IPS-15b (cell line): ENCODE measurements at regions not wholly inside any gene's neighbourhood (a gene's known extent, or its start where the extent isn't known, plus 50 kb on each side); places are given as distances from the start of the nearest gene placed in this dataset.
"Not testable (repeated sequence)": the region's sequence is repeated elsewhere in the genome, so short reads cannot be mapped to it uniquely, and the experiment has no call there.

Source experiments
- H3K27me3 ChIP-seq: one replicate; pipeline ENCODE4 v1.6.1; 2013; ENCODE audit warnings: low read length; ENCODE audit not compliant: control insufficient read depth, insufficient read depth
- H3K36me3 ChIP-seq: one replicate; pipeline ENCODE4 v1.6.1; 2013; ENCODE audit warnings: low read length; ENCODE audit not compliant: control insufficient read depth, insufficient read depth
- H3K4me1 ChIP-seq: one replicate; pipeline ENCODE4 v1.6.1; 2013; ENCODE audit warnings: mild to moderate bottlenecking, low read length; ENCODE audit not compliant: control insufficient read depth, insufficient read depth
- H3K4me3 ChIP-seq: one replicate; pipeline ENCODE4 v1.5.1; 2013; ENCODE audit warnings: low read depth, low read length
- H3K9ac ChIP-seq: one replicate; pipeline ENCODE4 v1.6.1; 2013; ENCODE audit warnings: low read depth, mild to moderate bottlenecking, low read length
- H3K9me3 ChIP-seq: one replicate; pipeline ENCODE4 v1.6.1; 2013; ENCODE audit warnings: mild to moderate bottlenecking, low read length; ENCODE audit not compliant: control insufficient read depth, insufficient read depth

- H3K4me1 ChIP-seq, result no peaks in the 10 kb centered on the region
- no peak overlapping the region for H3K4me3 ChIP-seq
- no peaks in the 10 kb centered on the region for H3K9me3 ChIP-seq
Observed at GRCh38 chr6:76533661-76534060, 461.2 kb upstream of the IMPG1 start.

DNA sequence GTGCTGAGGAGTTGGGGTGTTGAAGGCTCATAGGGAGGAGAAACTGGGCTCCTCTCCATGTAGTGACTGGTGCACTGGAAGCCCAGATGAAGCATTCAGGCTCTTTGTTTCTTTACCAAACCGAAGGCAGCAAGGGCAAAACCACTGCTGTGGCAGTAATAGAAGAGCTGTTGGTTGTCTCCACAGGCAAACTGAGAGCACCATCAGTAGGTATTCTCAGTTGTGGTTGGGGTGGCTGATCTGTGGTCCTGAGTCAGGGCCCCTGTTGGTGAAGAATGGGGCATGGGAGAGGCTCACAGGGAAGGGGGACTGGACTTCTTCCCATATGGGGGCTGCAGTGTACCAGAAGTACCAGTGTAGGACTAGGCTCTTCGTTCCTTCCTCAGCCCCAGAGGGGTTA, 460.2 kb upstream of the IMPG1 start:
- H3K9me3 ChIP-seq, result no peaks in the 10 kb centered on the region
- no peaks in the 10 kb centered on the region for H3K36me3 ChIP-seq
- no peak overlapping the region for H3K9ac ChIP-seq
- no peaks in the 10 kb centered on the region for H3K27me3 ChIP-seq
- H3K4me1 ChIP-seq, result no peaks in the 10 kb centered on the region
- no peak overlapping the region for H3K4me3 ChIP-seq

More at GRCh38 chr6:76533661-76534060, 461.2 kb upstream of the IMPG1 start:
- H3K9ac ChIP-seq, result no peak overlapping the region
- no peaks in the 10 kb centered on the region for H3K36me3 ChIP-seq
- no peaks in the 10 kb centered on the region for H3K27me3 ChIP-seq

GRCh38 chr6:76518443-76518842, 446.0 kb upstream of the IMPG1 start:
- H3K4me3 ChIP-seq, result no peak overlapping the region
- no peak overlapping the region for H3K9ac ChIP-seq
- no peaks in the 10 kb centered on the region for H3K4me1 ChIP-seq
- no peaks in the 10 kb centered on the region for H3K36me3 ChIP-seq
- no peaks in the 10 kb centered on the region for H3K27me3 ChIP-seq
- H3K9me3 ChIP-seq, result no peaks in the 10 kb centered on the region

DNA sequence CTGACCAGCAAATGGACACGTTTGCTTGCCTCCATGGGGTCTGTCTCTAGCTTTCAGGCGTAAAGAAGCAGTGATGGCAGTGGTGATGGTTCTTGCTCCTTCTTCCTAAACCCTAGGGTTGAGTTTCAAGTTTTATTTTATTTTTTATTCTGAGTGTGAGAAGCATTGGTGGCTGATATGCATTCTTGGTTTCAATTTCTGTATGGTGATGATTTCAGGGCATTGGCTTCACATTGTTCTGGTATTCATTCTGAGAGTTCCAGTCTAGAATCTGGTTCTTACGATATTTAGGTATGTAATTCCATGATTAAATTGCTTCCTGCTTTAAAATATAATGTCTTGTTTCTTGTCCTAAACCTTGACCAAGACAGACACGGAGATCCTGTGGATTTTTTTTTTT, 444.5 kb upstream of the IMPG1 start:
- no peaks in the 10 kb centered on the region for H3K9me3 ChIP-seq
- no peaks in the 10 kb centered on the region for H3K36me3 ChIP-seq
- H3K4me1 ChIP-seq, result no peaks in the 10 kb centered on the region
- H3K4me3 ChIP-seq, result no peak overlapping the region
- no peaks in the 10 kb centered on the region for H3K27me3 ChIP-seq
- H3K9ac ChIP-seq, result no peak overlapping the region

GRCh38 chr6:76510489-76510888, 438.0 kb upstream of the IMPG1 start:
- no peaks in the 10 kb centered on the region for H3K27me3 ChIP-seq
- H3K9me3 ChIP-seq, result no peaks in the 10 kb centered on the region
- H3K9ac ChIP-seq, result no peak overlapping the region
- H3K4me3 ChIP-seq, result no peak overlapping the region
- H3K36me3 ChIP-seq, result no peaks in the 10 kb centered on the region
- H3K4me1 ChIP-seq, result no peaks in the 10 kb centered on the region

DNA sequence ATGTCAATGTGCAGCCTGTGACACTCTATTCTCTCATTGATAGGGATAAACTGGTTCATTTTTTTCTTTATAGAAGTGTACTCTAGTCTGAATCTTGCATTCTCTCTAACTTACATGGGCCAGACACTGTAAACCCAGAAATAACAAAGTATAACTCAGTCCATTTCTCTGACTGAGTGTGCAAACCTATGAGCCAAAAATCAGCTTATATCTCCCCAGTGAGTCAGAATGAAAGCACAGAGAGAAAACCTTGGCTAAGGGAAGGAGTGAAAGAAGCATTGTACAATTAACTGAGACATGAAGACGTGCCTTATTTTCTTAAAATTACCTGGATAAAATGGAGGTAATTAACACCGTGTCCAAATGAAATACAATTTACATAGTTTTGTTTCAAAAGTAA, 436.9 kb upstream of the IMPG1 start:
- Histone ChIP-seq H3K9ac (no peak overlapping the region), H3K4me1 (no peaks in the 10 kb centered on the region), H3K27me3 (no peaks in the 10 kb centered on the region), H3K36me3 (no peaks in the 10 kb centered on the region), H3K4me3 (no peak overlapping the region), H3K9me3 (no peaks in the 10 kb centered on the region)

DNA sequence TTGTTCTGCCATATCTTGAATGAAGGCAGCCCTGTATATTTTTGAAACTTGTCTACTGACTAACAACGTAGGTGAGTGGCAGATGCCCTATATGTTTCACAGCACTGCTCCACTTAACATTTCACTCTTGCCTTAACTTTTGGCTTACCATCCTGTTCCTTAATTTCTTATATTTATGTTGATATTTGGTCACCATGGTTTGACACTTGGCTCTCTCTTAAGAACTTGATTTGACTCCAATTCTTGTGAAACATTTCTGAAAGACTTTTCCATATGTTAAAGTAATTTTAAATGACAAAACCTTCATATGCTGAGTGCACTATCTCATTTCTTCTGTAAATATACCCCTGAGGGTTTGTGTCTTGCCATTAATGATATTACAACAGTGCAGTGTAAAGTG, 434.3 kb upstream of the IMPG1 start:
- H3K36me3 ChIP-seq, result no peaks in the 10 kb centered on the region
- H3K4me1 ChIP-seq, result no peaks in the 10 kb centered on the region
- H3K4me3 ChIP-seq, result no peak overlapping the region
- no peaks in the 10 kb centered on the region for H3K27me3 ChIP-seq
- H3K9ac ChIP-seq, result no peak overlapping the region
- H3K9me3 ChIP-seq, result no peaks in the 10 kb centered on the region

GRCh38 chr6:76495909-76496308, 423.4 kb upstream of the IMPG1 start:
- no peaks in the 10 kb centered on the region for H3K9me3 ChIP-seq
- no peaks in the 10 kb centered on the region for H3K27me3 ChIP-seq
- H3K4me3 ChIP-seq, result no peak overlapping the region
- no peak overlapping the region for H3K9ac ChIP-seq
- H3K4me1 ChIP-seq, result no peaks in the 10 kb centered on the region
- no peaks in the 10 kb centered on the region for H3K36me3 ChIP-seq

DNA sequence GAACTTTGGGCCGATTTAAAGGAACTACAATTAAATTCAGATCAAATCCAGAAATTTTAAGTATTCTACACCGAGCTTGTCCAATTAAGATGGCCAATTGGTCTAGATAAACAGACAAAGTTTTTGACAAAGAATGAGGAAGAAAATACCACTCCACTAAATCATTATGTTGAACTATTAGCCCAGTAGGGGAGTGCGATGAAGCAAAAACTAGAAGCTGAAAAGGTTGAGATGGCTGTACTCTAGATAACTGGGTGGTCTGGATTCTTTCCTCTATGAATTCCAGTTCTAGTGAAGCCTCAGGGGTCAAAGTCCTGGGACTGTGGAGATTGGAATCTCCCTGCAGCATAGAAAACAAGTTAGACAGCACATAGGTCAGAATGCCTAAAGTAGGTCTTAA, 418.9 kb upstream of the IMPG1 start:
- not testable (repeated sequence) for H3K4me1 ChIP-seq, H3K9ac ChIP-seq, H3K9me3 ChIP-seq, H3K4me3 ChIP-seq, H3K36me3 ChIP-seq, H3K27me3 ChIP-seq

DNA sequence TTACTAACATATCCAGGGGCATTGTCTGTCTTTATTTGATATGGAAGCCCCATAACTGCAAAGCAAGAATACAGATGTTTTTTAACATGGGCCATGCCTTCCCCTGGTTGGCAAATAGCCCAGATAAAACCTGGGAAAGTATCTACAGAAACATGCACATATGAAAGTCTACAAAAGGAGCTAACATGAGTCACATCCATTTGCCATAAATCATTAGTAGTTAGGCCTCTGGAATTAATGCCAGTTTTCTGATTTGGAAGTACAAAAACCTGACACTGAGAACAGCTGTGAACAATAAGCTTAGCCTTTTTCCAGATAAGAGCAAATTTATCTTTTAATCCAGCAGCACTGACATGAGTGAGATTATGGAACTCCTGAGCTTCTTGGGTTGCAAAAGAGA, 418.0 kb upstream of the IMPG1 start:
- Histone ChIP-seq H3K36me3 (no peaks in the 10 kb centered on the region), H3K9ac (no peak overlapping the region), H3K27me3 (no peaks in the 10 kb centered on the region), H3K4me3 (no peak overlapping the region), H3K9me3 (no peaks in the 10 kb centered on the region), H3K4me1 (no peaks in the 10 kb centered on the region)

DNA sequence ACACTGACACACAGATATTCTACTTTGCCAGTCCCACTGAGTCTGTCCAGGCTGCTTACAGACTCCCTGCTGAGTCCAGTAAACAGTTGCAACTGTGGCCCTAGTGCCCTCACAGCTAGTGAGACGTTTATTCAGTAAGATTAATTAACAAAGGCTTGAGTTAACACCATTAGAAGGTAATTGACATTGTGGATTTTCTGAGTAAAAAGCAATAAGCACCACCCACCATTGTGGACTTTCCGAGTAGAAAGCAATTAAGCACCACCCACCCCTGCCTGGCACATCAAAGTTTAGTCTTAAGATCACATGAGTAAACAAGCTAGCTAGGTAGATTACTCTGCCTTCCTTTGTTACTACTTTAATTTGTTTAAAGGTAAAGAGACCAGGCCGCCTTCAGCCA, 408.6 kb upstream of the IMPG1 start:
- Histone ChIP-seq H3K9me3 (no peaks in the 10 kb centered on the region), H3K9ac (no peak overlapping the region), H3K4me3 (no peak overlapping the region), H3K27me3 (no peaks in the 10 kb centered on the region), H3K4me1 (peaks cover 6% of the 10 kb centered on the region), H3K36me3 (no peaks in the 10 kb centered on the region)

GRCh38 chr6:76472858-76473257, 400.4 kb upstream of the IMPG1 start:
- Histone ChIP-seq H3K9me3 (no peaks in the 10 kb centered on the region), H3K27me3 (no peaks in the 10 kb centered on the region), H3K4me1 (no peaks in the 10 kb centered on the region), H3K9ac (no peak overlapping the region), H3K36me3 (no peaks in the 10 kb centered on the region), H3K4me3 (no peak overlapping the region)

DNA sequence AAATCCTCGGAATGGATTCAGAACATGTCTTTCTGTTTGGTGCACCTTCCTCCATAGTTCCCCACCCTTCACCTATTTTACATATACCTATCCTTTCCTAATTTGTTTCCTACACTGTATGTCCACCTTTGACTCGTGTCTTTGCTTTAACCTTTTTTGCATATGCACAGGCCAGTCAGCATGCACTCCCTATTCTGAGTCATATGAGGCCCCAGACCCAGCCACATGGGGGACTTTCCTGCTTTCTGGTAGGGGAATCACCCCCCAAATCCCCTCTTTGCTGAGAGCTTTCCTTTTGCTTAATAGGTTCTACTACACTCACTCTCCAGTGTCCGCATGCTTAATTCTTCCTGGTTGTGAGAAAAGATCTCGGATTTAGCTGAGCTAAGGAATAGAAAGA, 393.8 kb upstream of the IMPG1 start:
- no peaks in the 10 kb centered on the region for H3K9me3 ChIP-seq
- H3K4me3 ChIP-seq, result no peak overlapping the region
- no peaks in the 10 kb centered on the region for H3K27me3 ChIP-seq
- no peak overlapping the region for H3K9ac ChIP-seq
- no peaks in the 10 kb centered on the region for H3K36me3 ChIP-seq
- H3K4me1 ChIP-seq, result peaks cover 5% of the 10 kb centered on the region
